ENCODE measurements at regions not wholly inside any gene's neighbourhood (a gene's known extent, or its start where the extent isn't known, plus 50 kb on each side); places are given as distances from the start of the nearest gene placed in this dataset.
"Not testable (repeated sequence)": the region's sequence is repeated elsewhere in the genome, so short reads cannot be mapped to it uniquely, and the experiment has no call there.

DNA sequence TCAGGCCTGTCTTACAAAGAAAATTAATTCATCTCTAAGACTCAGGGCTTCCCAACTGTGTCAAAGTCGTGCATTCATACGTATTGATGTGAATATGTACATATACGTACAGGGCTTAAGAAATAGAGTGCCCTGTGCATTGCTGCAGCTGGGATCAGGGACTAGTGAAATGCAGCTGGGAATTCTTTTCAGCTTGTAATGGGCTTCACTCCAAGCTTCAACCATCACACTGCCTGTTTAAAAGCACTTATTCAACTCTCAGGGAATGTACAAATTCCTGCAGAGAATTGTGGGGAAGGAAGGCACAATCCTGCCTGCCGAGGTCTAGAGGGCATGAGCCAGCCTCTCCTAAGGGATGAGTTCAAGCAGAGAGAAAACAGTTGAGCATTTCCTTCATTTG is 59.6 kb upstream of the MAN2A1 start:
- no peak overlapping the region for H3K4me3 ChIP-seq
- H3K27ac ChIP-seq, result no peak overlapping the region

DNA sequence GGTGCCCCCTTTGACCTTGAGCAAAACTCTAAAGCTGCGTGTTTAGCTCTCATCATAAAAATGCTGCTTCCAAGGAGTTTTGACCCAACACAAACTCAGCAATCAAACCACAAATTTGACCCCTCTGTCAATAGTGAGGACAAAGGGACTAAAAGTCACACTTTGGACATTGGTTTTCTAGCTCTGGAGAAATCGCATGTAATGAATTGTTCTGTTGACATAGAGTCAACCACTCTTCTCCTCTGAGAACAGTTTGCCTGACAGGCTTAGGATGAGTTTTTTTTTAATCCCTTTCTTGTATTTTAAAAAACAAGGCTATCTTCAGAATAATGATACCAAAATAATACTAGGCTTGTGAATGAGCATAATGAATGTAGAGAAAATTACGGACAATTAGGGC is 61.1 kb upstream of the MAN2A1 start:
- no peak overlapping the region for H3K4me3 ChIP-seq
- H3K27ac ChIP-seq, result no peak overlapping the region

DNA sequence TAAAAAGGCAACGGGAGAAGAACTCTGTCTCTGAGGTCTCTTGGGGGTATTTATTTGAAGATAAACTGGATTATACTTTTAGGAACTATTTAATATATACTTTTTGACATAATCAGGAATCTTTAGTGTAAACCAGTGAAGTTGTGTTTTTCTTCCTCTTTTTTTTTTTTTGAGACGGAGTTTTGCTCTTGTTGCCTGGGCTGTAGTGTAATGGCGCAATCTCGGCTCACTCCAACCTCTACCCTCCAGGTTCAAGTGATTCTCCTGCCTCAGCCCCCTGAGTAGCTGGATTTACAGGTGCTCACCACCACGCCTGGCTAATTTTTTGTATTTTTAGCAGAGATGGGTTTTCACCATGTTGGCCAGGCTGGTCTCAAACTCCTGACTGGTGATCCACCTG is 68.5 kb upstream of the MAN2A1 start:
- H3K4me3 ChIP-seq, H3K27ac ChIP-seq: not testable (repeated sequence)

DNA sequence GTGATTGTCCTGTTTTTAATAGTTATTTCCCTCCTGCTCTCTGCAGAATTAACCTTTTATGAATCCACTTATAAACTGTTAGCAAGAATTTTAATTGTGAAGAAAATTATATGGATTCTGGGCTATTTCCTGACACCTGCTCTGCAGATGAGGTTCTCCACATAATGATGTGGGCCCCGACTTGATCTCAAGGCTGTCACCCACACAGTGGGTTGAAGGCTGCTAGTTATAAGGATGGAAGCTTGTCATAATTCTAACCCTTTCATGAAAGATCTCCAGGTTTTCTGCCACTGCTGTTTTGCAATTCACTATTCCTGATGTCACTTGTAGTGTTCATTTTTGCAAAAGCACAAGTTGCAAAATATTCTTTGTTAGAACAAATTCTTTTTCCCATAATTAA is 69.1 kb upstream of the MAN2A1 start:
- Histone ChIP-seq H3K4me3 (no peak overlapping the region), H3K27ac (no peak overlapping the region)

DNA sequence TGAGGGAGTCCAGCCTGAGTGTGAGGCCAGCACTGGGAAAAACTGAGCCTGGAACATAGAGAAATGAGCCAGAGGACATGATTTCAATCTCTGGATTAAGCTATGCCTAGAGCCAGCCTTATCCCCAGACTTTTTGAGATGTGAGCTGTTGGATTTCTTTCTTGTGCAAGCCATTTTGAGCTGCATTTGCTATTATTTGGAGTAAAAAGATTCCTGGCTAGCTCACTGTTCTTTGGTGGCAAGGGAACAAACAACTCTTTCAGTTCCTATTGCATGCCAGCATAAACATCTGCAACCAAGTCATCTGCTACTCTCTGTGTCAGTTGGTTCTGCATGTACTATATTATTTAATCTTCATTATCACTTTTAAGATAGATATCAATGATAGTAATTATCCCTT is 70.1 kb upstream of the MAN2A1 start:
- H3K27ac ChIP-seq, result no peak overlapping the region
- H3K4me3 ChIP-seq, result no peak overlapping the region

DNA sequence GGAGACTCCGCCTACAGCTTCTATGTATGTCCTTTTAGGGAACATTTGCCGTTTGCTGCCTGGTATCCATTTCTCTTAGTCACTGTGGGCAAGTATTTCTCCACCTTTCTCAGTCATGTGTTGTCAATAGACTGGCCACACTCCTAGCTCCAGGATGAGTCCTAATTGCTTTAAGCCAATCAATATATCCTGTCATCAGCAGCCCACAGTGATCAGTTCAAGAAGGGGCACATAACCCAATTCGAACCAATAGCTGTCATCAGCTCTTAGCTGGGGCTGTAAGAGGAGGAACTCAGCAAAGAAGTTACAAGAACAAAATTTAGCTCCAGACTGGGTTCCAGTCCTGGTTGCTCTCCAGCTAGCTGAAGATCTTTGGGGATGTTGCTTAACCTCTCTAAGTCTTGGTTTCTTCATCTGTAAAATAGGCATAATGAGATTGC is 70.7 kb upstream of the MAN2A1 start:
- H3K4me3 ChIP-seq, result no peak overlapping the region
- H3K27ac ChIP-seq, result no peak overlapping the region

DNA sequence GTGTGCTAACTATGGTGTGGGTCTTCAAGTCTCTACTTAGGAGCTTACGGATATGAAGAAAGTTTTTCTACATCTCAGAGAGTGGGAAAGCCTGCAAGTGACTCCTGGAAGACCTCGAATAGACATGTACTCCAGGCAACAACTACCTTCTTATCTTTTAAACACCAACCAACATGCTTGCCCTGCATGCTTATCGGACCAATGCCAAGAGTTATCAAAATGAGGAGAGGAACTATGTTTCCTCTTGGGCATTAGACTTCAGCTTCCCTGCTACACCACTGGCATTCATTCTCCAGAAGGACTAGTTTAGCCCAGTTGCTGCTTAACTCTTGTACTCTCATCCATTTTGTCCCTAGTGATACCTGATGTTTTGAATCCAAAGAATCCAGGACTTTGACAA is 74.7 kb upstream of the MAN2A1 start:
- no peak overlapping the region for H3K27ac ChIP-seq
- H3K4me3 ChIP-seq, result no peak overlapping the region

DNA sequence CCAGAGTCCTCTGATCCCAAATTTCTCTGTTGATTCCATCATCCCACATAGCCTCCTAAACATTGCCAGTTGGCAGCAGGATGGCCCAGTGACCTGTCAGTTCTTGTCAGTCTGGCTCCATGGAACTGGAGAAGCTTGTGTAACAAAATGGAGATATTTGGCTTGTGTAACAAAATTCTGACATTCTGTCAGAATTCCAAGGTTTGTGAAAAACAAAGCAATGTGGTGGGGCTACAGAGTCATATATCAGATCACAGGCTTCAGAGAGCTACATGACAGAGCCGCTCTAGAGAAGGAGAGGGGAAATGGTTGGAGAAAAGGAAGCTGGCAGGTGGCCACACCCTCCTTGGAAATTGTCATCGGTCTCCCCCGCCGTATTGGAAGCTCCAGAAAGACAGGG is 75.4 kb upstream of the MAN2A1 start:
- Histone ChIP-seq H3K4me3 (no peak overlapping the region), H3K27ac (no peak overlapping the region)

DNA sequence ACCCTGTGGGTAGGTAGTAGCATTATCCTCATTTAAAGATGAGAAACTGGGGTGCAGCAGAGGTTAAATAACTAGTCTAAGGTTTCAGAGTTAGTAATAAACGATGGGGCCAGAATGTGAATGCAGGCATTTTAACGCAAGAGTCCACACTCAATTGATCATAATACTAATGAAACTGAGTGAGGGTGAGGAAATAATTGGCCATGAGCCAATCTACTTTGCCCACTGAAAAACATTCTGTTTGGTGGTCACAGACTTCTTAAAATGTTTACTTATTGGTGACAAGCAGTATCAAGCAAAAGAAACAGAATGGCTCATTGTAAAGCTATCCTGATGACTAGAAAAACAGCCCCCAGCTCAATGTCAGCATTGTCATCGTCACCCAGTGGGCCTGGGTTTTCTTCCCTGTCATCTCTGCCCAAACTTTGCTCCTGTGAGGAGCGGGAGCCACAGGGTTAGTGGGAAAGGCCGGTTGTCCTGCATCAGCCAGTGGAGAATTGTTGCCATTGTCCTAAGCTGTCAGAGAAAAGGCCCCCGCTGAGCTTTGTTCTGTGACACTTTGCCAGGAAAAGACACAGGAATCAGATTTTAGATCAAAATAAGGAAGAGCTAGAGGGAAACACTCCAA is 77.3 kb upstream of the MAN2A1 start:
- H3K27ac ChIP-seq, result no peak overlapping the region

DNA sequence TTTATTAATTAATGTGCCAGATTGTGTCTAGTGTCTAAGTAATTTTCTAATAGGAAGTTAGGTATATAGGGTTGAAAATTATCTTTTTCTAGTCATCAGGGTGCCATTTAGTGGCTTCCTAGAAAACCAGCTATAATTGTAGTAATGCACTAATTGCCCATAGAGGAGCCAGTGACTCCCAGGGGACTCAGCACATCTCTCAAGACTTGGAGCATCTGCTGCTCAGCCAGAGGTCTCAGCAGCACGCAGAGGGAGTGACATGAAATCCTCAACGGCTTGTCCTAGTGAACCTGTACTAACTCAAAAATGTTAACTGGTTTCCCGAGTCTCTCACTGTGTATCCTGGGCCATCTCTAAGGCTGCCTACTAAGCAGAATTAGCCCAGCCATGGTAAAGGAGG is 78.2 kb upstream of the MAN2A1 start:
- H3K27ac ChIP-seq, result no peak overlapping the region
- H3K4me3 ChIP-seq, result no peak overlapping the region

More for the DNA sequence above, 77.3 kb upstream of the MAN2A1 start:
- H3K4me3 ChIP-seq, result no peak overlapping the region

DNA sequence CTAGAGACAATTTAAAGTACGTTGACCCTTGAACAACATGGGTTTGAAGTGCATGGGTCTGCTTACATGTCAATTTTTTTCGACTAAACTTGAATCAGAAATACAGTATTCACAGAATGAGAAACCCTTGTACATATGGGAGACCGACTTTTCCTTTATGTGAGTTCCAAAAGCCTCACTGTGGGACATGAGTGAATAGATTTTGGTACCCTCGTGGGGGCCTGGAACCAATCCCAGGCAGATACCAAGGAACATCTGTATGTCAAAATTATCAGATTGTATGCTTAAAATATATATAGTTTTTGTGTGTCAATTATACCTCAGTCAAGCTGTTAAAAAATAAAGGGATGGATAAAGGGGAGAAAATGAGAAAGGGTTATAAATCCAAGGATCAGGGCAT is 78.7 kb upstream of the MAN2A1 start:
- Histone ChIP-seq H3K4me3 (no peak overlapping the region), H3K27ac (no peak overlapping the region)

DNA sequence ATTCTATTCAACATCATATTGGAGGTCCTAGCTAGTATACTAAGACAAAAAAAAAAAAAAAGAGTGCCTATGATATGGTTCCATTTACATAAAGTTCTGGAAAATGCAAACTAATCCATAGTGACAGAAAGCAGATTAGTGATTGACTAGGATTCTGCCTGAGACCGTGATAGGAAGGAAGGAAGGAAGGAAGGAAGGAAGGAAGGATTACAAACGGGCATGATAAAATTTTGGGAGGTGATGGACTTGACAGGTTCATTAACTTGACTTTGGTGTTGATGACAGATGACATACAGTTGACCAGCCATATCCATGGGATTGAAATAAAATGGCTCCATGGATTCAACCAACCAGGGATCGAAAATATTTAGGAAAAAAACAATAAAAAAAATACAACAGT is 79.1 kb upstream of the MAN2A1 start:
- Histone ChIP-seq H3K27ac (no peak overlapping the region), H3K4me3 (no peak overlapping the region)

DNA sequence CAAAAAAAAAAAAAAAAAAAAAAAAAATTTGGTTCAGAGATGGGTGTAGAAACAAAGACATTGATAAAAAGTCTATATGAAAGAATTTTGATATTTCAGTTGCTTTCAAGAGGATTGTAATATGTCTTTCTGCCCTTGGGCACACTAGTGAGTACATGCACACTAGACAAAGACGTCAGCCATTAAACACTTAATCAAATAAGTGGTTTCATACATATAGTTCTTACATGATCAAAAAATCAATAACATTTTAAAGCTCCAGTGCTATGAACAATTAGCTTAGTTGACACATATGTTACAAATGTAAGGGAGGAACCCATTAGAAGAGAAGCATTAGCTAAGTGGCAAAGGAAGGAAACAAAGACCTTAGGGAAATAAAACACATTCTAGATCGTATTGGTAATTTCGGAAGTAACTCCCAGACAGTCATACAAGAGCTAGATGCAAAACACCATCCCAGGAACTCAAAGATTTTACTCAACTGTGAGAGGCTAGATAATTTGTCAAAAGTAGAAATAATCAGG is 84.5 kb upstream of the MAN2A1 start:
- Histone ChIP-seq H3K27ac (no peak overlapping the region), H3K4me3 (no peak overlapping the region)

DNA sequence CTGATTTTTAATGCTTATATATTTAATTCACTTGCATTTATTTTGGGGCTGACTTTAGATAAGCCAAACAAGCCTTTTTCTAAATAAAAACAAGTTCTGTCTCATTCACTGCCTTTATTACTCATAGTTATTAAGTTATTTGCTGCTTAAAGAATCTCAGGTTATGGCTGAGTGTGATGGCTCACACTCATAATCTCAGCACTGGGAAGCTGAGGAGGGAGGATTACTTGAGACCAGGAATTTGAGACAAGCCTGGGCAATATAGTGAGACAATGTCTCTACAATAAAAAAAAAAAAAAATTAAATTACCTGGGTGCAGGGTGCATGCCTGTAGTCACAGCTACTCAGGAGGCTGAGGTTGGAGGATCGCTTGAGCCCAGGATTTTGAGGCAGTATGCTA is 85.0 kb upstream of the MAN2A1 start:
- Histone ChIP-seq H3K4me3 (no peak overlapping the region), H3K27ac (no peak overlapping the region)

DNA sequence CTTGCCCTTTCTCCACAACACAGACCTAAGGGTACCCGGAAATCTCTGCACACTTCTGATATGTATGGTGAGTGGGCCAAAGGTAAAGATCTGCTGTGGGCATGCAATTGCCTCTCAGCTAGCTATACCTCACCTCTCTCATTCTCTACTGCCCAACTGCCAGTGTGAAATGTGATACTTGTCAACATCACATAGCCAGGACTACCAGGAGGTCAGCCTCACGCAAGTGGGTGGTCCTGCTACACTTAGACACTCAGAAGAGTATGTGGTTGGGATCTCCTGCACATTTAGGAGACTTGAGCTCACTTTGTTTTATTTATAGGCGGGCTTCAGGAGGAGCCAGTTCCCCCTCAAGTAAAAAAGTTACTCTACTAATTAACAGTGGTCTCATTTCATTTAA is 88.0 kb upstream of the MAN2A1 start:
- Histone ChIP-seq H3K27ac (no peak overlapping the region), H3K4me3 (no peak overlapping the region)

DNA sequence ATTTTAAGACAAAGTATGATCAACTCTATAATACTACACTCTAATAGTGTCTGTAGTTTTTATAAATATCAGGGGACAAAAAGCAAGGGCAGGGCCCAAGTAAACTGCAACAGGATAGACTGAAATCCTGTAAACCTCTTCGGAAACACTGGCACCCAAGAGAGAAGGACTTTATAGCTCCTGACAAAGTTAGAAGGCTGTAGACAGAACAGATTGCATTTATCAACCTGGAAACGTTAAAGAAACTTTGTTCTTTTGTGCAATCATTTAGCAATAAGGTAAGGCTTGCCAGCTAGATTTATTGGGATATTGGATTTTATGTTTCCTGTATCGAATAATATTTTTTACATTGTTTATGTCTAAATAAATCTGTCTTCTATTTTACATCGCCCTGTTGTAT is 91.8 kb upstream of the MAN2A1 start:
- Histone ChIP-seq H3K4me3 (no peak overlapping the region), H3K27ac (no peak overlapping the region)

DNA sequence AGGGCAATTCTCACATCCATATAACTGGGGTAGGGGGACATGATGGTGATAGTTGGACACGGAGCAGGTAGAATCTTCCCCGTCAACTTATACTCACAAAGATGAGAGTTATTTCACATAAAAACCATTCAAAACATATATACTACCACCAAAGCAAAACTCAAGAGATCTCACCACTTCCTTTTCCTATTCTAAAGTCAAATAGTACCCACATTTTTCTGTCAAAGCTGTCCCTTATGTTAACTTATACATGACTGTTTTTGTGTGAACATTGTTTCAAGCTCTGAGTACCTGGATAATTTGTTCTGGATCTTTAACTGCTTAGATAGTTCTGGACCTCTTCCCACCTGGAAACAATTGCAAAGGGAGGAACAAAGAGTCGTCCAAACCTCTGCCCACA is 95.5 kb upstream of the MAN2A1 start:
- no peak overlapping the region for H3K27ac ChIP-seq
- no peak overlapping the region for H3K4me3 ChIP-seq

DNA sequence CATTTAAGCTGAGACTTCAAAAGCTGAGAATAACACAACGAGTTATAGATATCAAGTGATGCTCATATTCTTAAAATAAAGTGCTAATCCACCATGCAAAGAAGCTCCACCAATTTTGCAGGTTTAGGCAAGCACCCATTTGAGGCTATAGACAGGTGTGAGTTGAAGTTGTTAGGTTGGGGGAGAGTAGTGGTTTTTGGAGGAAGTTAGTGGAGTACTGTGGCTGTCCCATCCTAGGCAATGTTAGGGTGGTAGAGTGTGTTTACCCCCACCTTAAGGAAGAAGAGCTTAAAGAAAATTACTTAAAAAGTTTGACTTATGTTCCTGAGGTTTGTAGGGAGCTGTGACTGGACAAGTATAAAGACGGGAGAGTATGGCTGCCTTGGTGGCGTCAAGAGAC is 98.9 kb upstream of the MAN2A1 start:
- no peak overlapping the region for H3K4me3 ChIP-seq
- H3K27ac ChIP-seq, result no peak overlapping the region

DNA sequence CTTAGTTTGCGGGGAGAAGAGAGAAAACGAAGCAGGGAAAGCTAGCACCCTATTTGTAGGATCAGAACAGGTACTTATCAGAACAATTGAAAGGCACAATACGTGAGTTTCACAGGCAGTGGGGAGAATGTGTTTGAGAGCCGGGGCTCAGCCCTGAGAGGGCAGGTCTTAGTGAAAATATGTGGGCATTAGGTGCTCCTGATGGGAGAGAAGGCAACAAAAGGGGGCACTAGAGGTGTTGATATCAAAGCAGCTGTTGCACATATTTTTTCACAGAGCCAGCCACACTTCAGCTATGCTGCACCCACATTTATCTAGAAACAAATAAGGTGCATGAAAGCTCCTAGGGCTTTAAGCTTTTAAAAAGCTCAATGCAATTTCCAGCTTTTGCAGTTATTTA is 99.7 kb upstream of the MAN2A1 start:
- Histone ChIP-seq H3K4me3 (no peak overlapping the region), H3K27ac (no peak overlapping the region)

DNA sequence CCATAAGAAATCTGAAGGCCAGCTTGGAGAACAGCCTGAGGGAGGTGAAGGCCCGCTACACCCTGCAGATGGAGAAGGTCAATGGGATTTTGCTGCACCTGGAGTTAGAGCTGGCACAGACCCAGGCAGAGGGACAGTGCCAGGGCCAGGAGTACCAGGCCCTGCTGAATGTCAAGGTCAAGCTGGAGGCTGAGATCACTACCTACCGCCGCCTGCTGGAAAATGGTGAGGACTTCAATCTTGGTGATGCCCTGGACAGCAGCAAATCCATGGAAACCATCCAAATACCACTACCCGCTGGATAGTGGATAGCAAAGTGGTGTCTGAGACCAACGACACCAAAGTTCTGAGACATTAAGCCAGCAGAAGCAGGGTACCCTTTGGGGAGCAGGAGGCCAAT is 100.5 kb upstream of the MAN2A1 start:
- Histone ChIP-seq H3K27ac (no peak overlapping the region), H3K4me3 (no peak overlapping the region)

DNA sequence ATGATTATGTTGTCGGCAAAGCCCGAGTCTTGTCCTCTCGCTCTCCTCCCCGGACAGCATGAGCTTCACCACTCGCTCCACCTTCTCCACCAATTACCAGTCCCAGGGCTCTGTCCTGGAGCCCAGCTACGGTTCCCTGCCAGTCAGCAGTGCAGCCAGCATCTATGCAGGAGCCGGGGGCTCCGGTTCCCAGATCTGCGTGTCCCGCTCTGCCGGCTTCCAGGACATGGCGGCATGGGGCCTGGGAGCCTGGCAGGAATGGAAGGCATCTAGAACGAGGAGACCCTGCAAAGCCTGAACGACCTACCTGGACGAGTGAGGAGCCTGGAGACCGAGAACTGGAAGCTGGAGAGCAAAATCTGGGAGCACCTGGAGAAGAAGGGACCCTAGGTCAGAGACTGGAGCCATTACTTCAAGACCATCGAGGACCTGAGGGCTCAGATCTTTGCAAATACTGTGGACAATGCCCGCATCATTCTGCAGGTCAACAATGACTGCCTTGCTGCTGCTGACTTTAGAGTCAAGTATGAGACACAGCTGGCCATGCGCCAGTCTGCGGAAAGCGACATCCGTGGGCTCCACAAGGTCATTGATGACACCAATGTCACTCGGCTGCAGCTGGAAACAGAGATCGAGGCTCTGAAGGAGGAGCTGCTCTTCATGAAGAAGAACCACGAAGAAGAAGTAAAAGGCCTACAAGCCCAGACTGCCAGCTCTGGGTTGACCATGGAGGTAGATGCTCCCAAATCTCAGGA is 101.3 kb upstream of the MAN2A1 start:
- H3K4me3 ChIP-seq, result no peak overlapping the region
- no peak overlapping the region for H3K27ac ChIP-seq

Measured in skin epidermis (tissue), 12 donors.